HepG2 (cell line): ENCODE measurements at regions not wholly inside any gene's neighbourhood (a gene's known extent, or its start where the extent isn't known, plus 50 kb on each side); places are given as distances from the start of the nearest gene placed in this dataset.

Source experiments
- BCL6 ChIP-seq: IDR thresholded peaks from 2 replicates; pipeline ENCODE4 v1.6.1; 2016; ENCODE audit warnings: missing genetic modification reagents, missing compliant biosample characterization
- CREM ChIP-seq, 2 experiments: sonication (generic) in 1 of 2; formaldehyde crosslinking in 1 of 2; IDR thresholded peaks; 2 replicates each; pipeline versions ENCODE4 v1.4.0 to v1.6.1; 2016 to 2020; ENCODE audit warnings: antibody characterized with exemption in 1 of 2, mild to moderate bottlenecking in 1 of 2, missing genetic modification reagents in 1 of 2
- DMAP1 ChIP-seq: IDR thresholded peaks from 2 replicates; pipeline ENCODE4 v1.6.1; 2016
- GATAD2A ChIP-seq: IDR thresholded peaks from 2 replicates; pipeline ENCODE4 v1.6.1; 2016
- GRHL1 ChIP-seq: sonication (generic); formaldehyde crosslinking; conservative IDR thresholded peaks from 2 replicates; pipeline ENCODE4 v1.8.0; 2022; ENCODE audit warnings: missing genetic modification reagents
- HNRNPLL ChIP-seq: fragments of 200-400 bp; formaldehyde crosslinking; IDR thresholded peaks from 2 replicates; pipeline ENCODE4 v1.6.1; 2017; ENCODE audit warnings: mild to moderate bottlenecking, low read depth, low read length; ENCODE audit not compliant: poor library complexity, severe bottlenecking
- MEF2D ChIP-seq: sonication (generic); formaldehyde crosslinking; IDR thresholded peaks from 2 replicates; pipeline ENCODE4 v1.5.1; 2020; ENCODE audit warnings: mild to moderate bottlenecking, missing genetic modification reagents
- MLXIP ChIP-seq: sonication (generic); formaldehyde crosslinking; IDR thresholded peaks from 2 replicates; pipeline ENCODE4 v1.9.0; 2021; ENCODE audit warnings: missing genetic modification reagents, borderline replicate concordance
- MYNN ChIP-seq: sonication (generic); formaldehyde crosslinking; IDR thresholded peaks from 2 replicates; pipeline ENCODE4 v1.4.0; 2020; ENCODE audit warnings: mild to moderate bottlenecking, low read depth, missing genetic modification reagents
- PLSCR1 ChIP-seq: sonication (generic); formaldehyde crosslinking; IDR thresholded peaks from 2 replicates; pipeline ENCODE4 v1.5.0; 2020; ENCODE audit warnings: missing genetic modification reagents, mild to moderate bottlenecking, borderline replicate concordance
- POGZ ChIP-seq: sonication (generic); formaldehyde crosslinking; IDR thresholded peaks from 2 replicates; pipeline ENCODE4 v1.4.0; 2020; ENCODE audit warnings: mild to moderate bottlenecking, missing genetic modification reagents
- PRPF4 ChIP-seq: fragments of 200-400 bp; formaldehyde crosslinking; IDR thresholded peaks from 2 replicates; pipeline ENCODE4 v1.6.1; 2016; ENCODE audit warnings: low read length, low read depth; ENCODE audit not compliant: poor library complexity, severe bottlenecking
- RELA ChIP-seq: sonication (generic); formaldehyde crosslinking; IDR thresholded peaks from 2 replicates; pipeline ENCODE4 v1.4.0; 2020; ENCODE audit warnings: missing genetic modification reagents
- SAP130 ChIP-seq: IDR thresholded peaks from 2 replicates; pipeline ENCODE4 v1.6.1; 2016; ENCODE audit warnings: low read depth
- SMAD1 ChIP-seq: sonication (generic); formaldehyde crosslinking; IDR thresholded peaks from 2 replicates; pipeline ENCODE4 v1.4.0; 2020; ENCODE audit warnings: missing genetic modification reagents, low read depth, mild to moderate bottlenecking, borderline replicate concordance
- TFAP4 ChIP-seq: sonication (generic); IDR thresholded peaks from 2 replicates; pipeline ENCODE4 v1.6.1; 2016; ENCODE audit warnings: low read depth, borderline replicate concordance
- ZBTB38 ChIP-seq: sonication (generic); formaldehyde crosslinking; IDR thresholded peaks from 2 replicates; pipeline ENCODE4 v1.5.1; 2020; ENCODE audit warnings: mild to moderate bottlenecking, missing genetic modification reagents
- ZGPAT ChIP-seq: IDR thresholded peaks from 2 replicates; pipeline ENCODE4 v1.6.1; 2016; ENCODE audit warnings: mild to moderate bottlenecking
- ZMYM2 ChIP-seq: sonication (generic); formaldehyde crosslinking; IDR thresholded peaks from 2 replicates; pipeline ENCODE4 v1.8.0; 2022; ENCODE audit warnings: mild to moderate bottlenecking, missing genetic modification reagents
- ZNF263 ChIP-seq: sonication (generic); formaldehyde crosslinking; IDR thresholded peaks from 2 replicates; pipeline ENCODE4 v1.4.0; 2020; ENCODE audit warnings: missing genetic modification reagents
- ZNF329 ChIP-seq: sonication (generic); formaldehyde crosslinking; IDR thresholded peaks from 2 replicates; pipeline ENCODE4 v1.9.0; 2021; ENCODE audit warnings: low read depth, mild to moderate bottlenecking, missing genetic modification reagents
- ZNF761 ChIP-seq: sonication (generic); formaldehyde crosslinking; conservative IDR thresholded peaks from 2 replicates; pipeline ENCODE4 v1.4.0; 2020; ENCODE audit warnings: mild to moderate bottlenecking, missing genetic modification reagents
- ZNF792 ChIP-seq: IDR thresholded peaks from 2 replicates; pipeline ENCODE4 v1.6.1; 2016
- ZSCAN22 ChIP-seq: sonication (generic); formaldehyde crosslinking; IDR thresholded peaks from 2 replicates; pipeline ENCODE4 v1.4.0; 2020; ENCODE audit warnings: mild to moderate bottlenecking, missing genetic modification reagents

- peak; percentile 90 for TF ChIP-seq TFAP4
- no peak for TF ChIP-seq ZNF761 (CRISPR knock-in tag)
- no peak for TF ChIP-seq ZNF263 (CRISPR knock-in tag)
- no peak for TF ChIP-seq MYNN (CRISPR knock-in tag)
- TF ChIP-seq ZNF792 = no peak
- TF ChIP-seq RELA (CRISPR knock-in tag) = no peak
- TF ChIP-seq MLXIP (CRISPR knock-in tag) = no peak
- TF ChIP-seq POGZ = peak; percentile 39; the same call in 1 of the 2 replicates
- no peak for TF ChIP-seq HNRNPLL
- TF ChIP-seq SAP130 (CRISPR knock-in tag) = no peak
- no peak for TF ChIP-seq PLSCR1 (CRISPR knock-in tag)
- TF ChIP-seq SMAD1 (CRISPR knock-in tag) = no peak
- 0 out of 2 replicates have a peak, but pooled peaks have one; percentile 53 for TF ChIP-seq GATAD2A (CRISPR knock-in tag)
- TF ChIP-seq MEF2D = no peak
- no peak for TF ChIP-seq GRHL1
- peak; percentile 92 for TF ChIP-seq BCL6 (CRISPR knock-in tag)
- no peak for TF ChIP-seq ZNF329
- no peak for TF ChIP-seq ZSCAN22 (CRISPR knock-in tag)
- no peak for TF ChIP-seq ZBTB38 (CRISPR knock-in tag)
- TF ChIP-seq DMAP1 = no peak
- no peak for TF ChIP-seq ZMYM2
- no peak; the same call in 1 of the 2 replicates for TF ChIP-seq ZGPAT
- no peak for TF ChIP-seq PRPF4
- TF ChIP-seq CREM (IDR thresholded peaks at IDR 0.05) = no peak
- TF ChIP-seq CREM (CRISPR knock-in tag; IDR thresholded peaks at IDR 0.05) = no peak
Measured at GRCh38 chr6:85396159-85396808, 53.6 kb upstream of the NT5E start (continued).
